ENCODE measurements at regions not wholly inside any gene's neighbourhood (a gene's known extent, or its start where the extent isn't known, plus 50 kb on each side); places are given as distances from the start of the nearest gene placed in this dataset.

GRCh38 chr13:105333416-105333815, 1202.0 kb downstream of the EFNB2 start:
- Histone ChIP-seq H4K8ac (ENCODE audit: low read depth, low read length) (no peak overlapping the region), H3K4me1 (ENCODE audit: control insufficient read depth in 2 of 2, insufficient read depth in 1 of 2, low read depth in 1 of 2, low read length in 2 of 2) (peaks cover 3 to 4% of the 10 kb centered on the region in 2 donors), H3K27me3 (ENCODE audit: control insufficient read depth in 3 of 3, insufficient read depth in 3 of 3, low read depth in 1 of 3, low read length in 3 of 3) (no peaks in the 10 kb centered on the region), H3K27ac (replicated peaks; ENCODE audit: low read length) (no peak overlapping the region), H3K79me1 (ENCODE audit: low read depth, low read length) (no peaks in the 10 kb centered on the region), H4K91ac (ENCODE audit: low read depth, low read length, poor library complexity) (no peak overlapping the region), H3K9ac (ENCODE audit: low read depth, low read length, poor library complexity) (no peak overlapping the region), H3K9me3 (replicated peaks in 1 of 2; ENCODE audit: control insufficient read depth in 2 of 2, insufficient read depth in 1 of 2, low read depth in 1 of 2, low read length in 2 of 2) (peaks cover 0 to 2% of the 10 kb centered on the region in 2 donors), H2AK5ac (ENCODE audit: low read depth, low read length) (no peak overlapping the region), H3K36me3 (replicated peaks in 1 of 2; ENCODE audit: control insufficient read depth in 2 of 2, insufficient read depth in 2 of 2, low read length in 2 of 2) (no peaks in the 10 kb centered on the region), H2BK120ac (ENCODE audit: low read depth, low read length) (no peak overlapping the region), H2BK12ac (ENCODE audit: low read length) (no peak overlapping the region), H3K4me2 (ENCODE audit: insufficient read depth, low read length, poor library complexity, severe bottlenecking) (no peak overlapping the region), H3K18ac (ENCODE audit: low read length) (no peak overlapping the region), H2BK5ac (ENCODE audit: low read length) (no peak overlapping the region), H2BK15ac (ENCODE audit: low read length) (no peak overlapping the region), H3K23ac (ENCODE audit: low read depth, low read length, poor library complexity) (no peak overlapping the region), H3K4ac (ENCODE audit: low read length) (no peak overlapping the region), H2AFZ (ENCODE audit: low read length) (no peak overlapping the region), H3K14ac (ENCODE audit: low read length) (no peak overlapping the region), H3K4me3 (ENCODE audit: low read length in 2 of 2) (no peak overlapping the region)
- no CpG with 5 or more reads among the region's 5 CpGs for WGBS, 2 donors (ENCODE audit: extremely low coverage in 2 of 2, insufficient read length in 2 of 2, insufficient replicate concordance in 1 of 2)
- no peak for DNase-seq (ENCODE audit: low spot score)

DNA sequence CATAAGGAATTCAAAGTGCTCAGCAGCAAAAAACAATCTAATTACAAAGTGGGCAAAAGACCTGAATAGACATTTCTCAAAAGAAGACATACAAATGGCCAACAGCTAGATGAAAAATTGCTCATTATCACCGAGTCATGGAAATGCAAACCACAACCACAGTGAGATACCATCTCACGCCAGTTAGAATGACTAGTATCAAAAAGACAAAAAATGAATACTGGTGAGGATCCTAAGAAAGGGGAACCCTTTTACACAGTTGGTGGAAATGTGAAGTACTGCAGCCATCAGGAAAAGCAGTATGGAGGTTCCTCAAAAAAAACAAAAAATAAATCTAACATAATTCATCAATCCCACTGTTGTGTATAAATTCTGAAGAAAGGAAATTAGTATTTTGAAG, 1206.1 kb downstream of the EFNB2 start:
- no peak overlapping the region for H2AK5ac ChIP-seq (ENCODE audit: low read depth, low read length)
- no peak overlapping the region for H2BK15ac ChIP-seq (ENCODE audit: low read length)
- H4K91ac ChIP-seq (ENCODE audit: low read depth, low read length, poor library complexity) = no peak overlapping the region
- H3K27ac ChIP-seq (replicated peaks; ENCODE audit: low read length) = no peak overlapping the region
- H3K18ac ChIP-seq (ENCODE audit: low read length) = no peak overlapping the region
- no peak overlapping the region for H2BK5ac ChIP-seq (ENCODE audit: low read length)
- H2AFZ ChIP-seq (ENCODE audit: low read length) = no peak overlapping the region
- no peak for DNase-seq (ENCODE audit: low spot score)
- no peaks in the 10 kb centered on the region for H3K27me3 ChIP-seq (ENCODE audit: control insufficient read depth in 3 of 3, insufficient read depth in 3 of 3, low read depth in 1 of 3, low read length in 3 of 3)
- no peaks in the 10 kb centered on the region for H3K79me1 ChIP-seq (ENCODE audit: low read depth, low read length)
- peaks cover 2 to 4% of the 10 kb centered on the region in 2 donors for H3K4me1 ChIP-seq (ENCODE audit: control insufficient read depth in 2 of 2, insufficient read depth in 1 of 2, low read depth in 1 of 2, low read length in 2 of 2)
- peaks cover 0 to 2% of the 10 kb centered on the region in 2 donors for H3K9me3 ChIP-seq (replicated peaks in 1 of 2; ENCODE audit: control insufficient read depth in 2 of 2, insufficient read depth in 1 of 2, low read depth in 1 of 2, low read length in 2 of 2)
- no peaks in the 10 kb centered on the region for H3K36me3 ChIP-seq (replicated peaks in 1 of 2; ENCODE audit: control insufficient read depth in 2 of 2, insufficient read depth in 2 of 2, low read length in 2 of 2)
- no peak overlapping the region for H4K8ac ChIP-seq (ENCODE audit: low read depth, low read length)
- H2BK120ac ChIP-seq (ENCODE audit: low read depth, low read length) = no peak overlapping the region
- WGBS, 2 donors (ENCODE audit: extremely low coverage in 2 of 2, insufficient read length in 2 of 2, insufficient replicate concordance in 1 of 2) = no CpG with 5 or more reads among the region's 2 CpGs
- no peak overlapping the region for H3K4ac ChIP-seq (ENCODE audit: low read length)
- H2BK12ac ChIP-seq (ENCODE audit: low read length) = no peak overlapping the region
- no peak overlapping the region for H3K9ac ChIP-seq (ENCODE audit: low read depth, low read length, poor library complexity)
- no peak overlapping the region for H3K4me3 ChIP-seq (ENCODE audit: low read length in 2 of 2)
- H3K14ac ChIP-seq (ENCODE audit: low read length) = no peak overlapping the region
- H3K4me2 ChIP-seq (ENCODE audit: insufficient read depth, low read length, poor library complexity, severe bottlenecking) = no peak overlapping the region
- no peak overlapping the region for H3K23ac ChIP-seq (ENCODE audit: low read depth, low read length, poor library complexity)

- Histone ChIP-seq H2AFZ (ENCODE audit: low read length) (no peak overlapping the region), H2BK15ac (ENCODE audit: low read length) (no peak overlapping the region), H2BK5ac (ENCODE audit: low read length) (no peak overlapping the region), H3K4ac (ENCODE audit: low read length) (no peak overlapping the region), H2BK120ac (ENCODE audit: low read depth, low read length) (no peak overlapping the region), H2AK5ac (ENCODE audit: low read depth, low read length) (no peak overlapping the region), H3K18ac (ENCODE audit: low read length) (no peak overlapping the region), H3K4me3 (ENCODE audit: low read length in 2 of 2) (no peak overlapping the region), H3K9ac (ENCODE audit: low read depth, low read length, poor library complexity) (no peak overlapping the region), H2BK12ac (ENCODE audit: low read length) (no peak overlapping the region), H3K4me1 (ENCODE audit: control insufficient read depth in 2 of 2, insufficient read depth in 1 of 2, low read depth in 1 of 2, low read length in 2 of 2) (no peaks in the 10 kb centered on the region), H3K23ac (ENCODE audit: low read depth, low read length, poor library complexity) (no peak overlapping the region), H3K4me2 (ENCODE audit: insufficient read depth, low read length, poor library complexity, severe bottlenecking) (no peak overlapping the region), H4K91ac (ENCODE audit: low read depth, low read length, poor library complexity) (no peak overlapping the region), H4K8ac (ENCODE audit: low read depth, low read length) (no peak overlapping the region), H3K36me3 (replicated peaks in 1 of 2; ENCODE audit: control insufficient read depth in 2 of 2, insufficient read depth in 2 of 2, low read length in 2 of 2) (no peaks in the 10 kb centered on the region), H3K27ac (replicated peaks; ENCODE audit: low read length) (no peak overlapping the region), H3K9me3 (replicated peaks in 1 of 2; ENCODE audit: control insufficient read depth in 2 of 2, insufficient read depth in 1 of 2, low read depth in 1 of 2, low read length in 2 of 2) (peaks cover 0 to 2% of the 10 kb centered on the region in 2 donors), H3K27me3 (ENCODE audit: control insufficient read depth in 3 of 3, insufficient read depth in 3 of 3, low read depth in 1 of 3, low read length in 3 of 3) (no peaks in the 10 kb centered on the region), H3K14ac (ENCODE audit: low read length) (no peak overlapping the region), H3K79me1 (ENCODE audit: low read depth, low read length) (no peaks in the 10 kb centered on the region)
- no peak for DNase-seq (ENCODE audit: low spot score)
- no CpG with 5 or more reads among the region's 4 CpGs for WGBS, 2 donors (ENCODE audit: extremely low coverage in 2 of 2, insufficient read length in 2 of 2, insufficient replicate concordance in 1 of 2)
Observed at GRCh38 chr13:105328212-105328611, 1207.2 kb downstream of the EFNB2 start.

GRCh38 chr13:105327581-105328126, 1207.8 kb downstream of the EFNB2 start:
- no peak overlapping the region for H2AFZ ChIP-seq (ENCODE audit: low read length)
- H3K4me2 ChIP-seq (ENCODE audit: insufficient read depth, low read length, poor library complexity, severe bottlenecking) = no peak overlapping the region
- H3K36me3 ChIP-seq (replicated peaks in 1 of 2; ENCODE audit: control insufficient read depth in 2 of 2, insufficient read depth in 2 of 2, low read length in 2 of 2) = no peaks in the 10 kb centered on the region
- no peak overlapping the region for H4K8ac ChIP-seq (ENCODE audit: low read depth, low read length)
- H2BK5ac ChIP-seq (ENCODE audit: low read length) = no peak overlapping the region
- no peaks in the 10 kb centered on the region for H3K79me1 ChIP-seq (ENCODE audit: low read depth, low read length)
- H3K27ac ChIP-seq (replicated peaks; ENCODE audit: low read length) = no peak overlapping the region
- H2BK15ac ChIP-seq (ENCODE audit: low read length) = no peak overlapping the region
- no peaks in the 10 kb centered on the region for H3K4me1 ChIP-seq (ENCODE audit: control insufficient read depth in 2 of 2, insufficient read depth in 1 of 2, low read depth in 1 of 2, low read length in 2 of 2)
- H3K27me3 ChIP-seq (ENCODE audit: control insufficient read depth in 3 of 3, insufficient read depth in 3 of 3, low read depth in 1 of 3, low read length in 3 of 3) = no peaks in the 10 kb centered on the region
- H2BK120ac ChIP-seq (ENCODE audit: low read depth, low read length) = no peak overlapping the region
- no peak overlapping the region for H3K14ac ChIP-seq (ENCODE audit: low read length)
- no peak overlapping the region for H4K91ac ChIP-seq (ENCODE audit: low read depth, low read length, poor library complexity)
- H2BK12ac ChIP-seq (ENCODE audit: low read length) = no peak overlapping the region
- DNase-seq (ENCODE audit: low spot score) = no peak
- H3K18ac ChIP-seq (ENCODE audit: low read length) = no peak overlapping the region
- H2AK5ac ChIP-seq (ENCODE audit: low read depth, low read length) = no peak overlapping the region
- no CpG with 5 or more reads among the region's 3 CpGs for WGBS, 2 donors (ENCODE audit: extremely low coverage in 2 of 2, insufficient read length in 2 of 2, insufficient replicate concordance in 1 of 2)
- H3K23ac ChIP-seq (ENCODE audit: low read depth, low read length, poor library complexity) = no peak overlapping the region
- H3K9me3 ChIP-seq (replicated peaks in 1 of 2; ENCODE audit: control insufficient read depth in 2 of 2, insufficient read depth in 1 of 2, low read depth in 1 of 2, low read length in 2 of 2) = peaks cover 0 to 2% of the 10 kb centered on the region in 2 donors
- H3K9ac ChIP-seq (ENCODE audit: low read depth, low read length, poor library complexity) = no peak overlapping the region
- H3K4ac ChIP-seq (ENCODE audit: low read length) = no peak overlapping the region
- no peak overlapping the region for H3K4me3 ChIP-seq (ENCODE audit: low read length in 2 of 2)

All from neuronal stem cell (in vitro differentiated cells).